ENCODE measurements at regions not wholly inside any gene's neighbourhood (a gene's known extent, or its start where the extent isn't known, plus 50 kb on each side); places are given as distances from the start of the nearest gene placed in this dataset.
A peak's percentile ranks its signal among the peaks of the same experiment; 100 is the strongest.
"Not testable (repeated sequence)": the region's sequence is repeated elsewhere in the genome, so short reads cannot be mapped to it uniquely, and the experiment has no call there.

GRCh38 chr21:10345178-10345612 lies 176.2 kb upstream of the TPTE start:
- intact Hi-C loops (cut with DNase I); H3K4me3 ChIP-seq; H3K36me3 ChIP-seq; H3K27me3 ChIP-seq; H3K27ac ChIP-seq; H3K4me1 ChIP-seq: not testable (repeated sequence)
- WGBS, 4 donors: 39 to 47% (median 42%) methylated on average over 3 of the region's 3 CpGs
- ATAC-seq: peak in 2 of 4 donors; percentile 5 to 8
- peak in 2 of 5 donors; percentile 11 to 27 for DNase-seq
- H3K9me3 ChIP-seq: peaks cover 0 to 76% (median 20%) of the 10 kb centered on the region in 12 donors

GRCh38 chr21:10346249-10346648 lies 175.1 kb upstream of the TPTE start:
- H3K36me3 ChIP-seq; H3K27ac ChIP-seq; intact Hi-C loops (cut with DNase I); H3K4me1 ChIP-seq; H3K27me3 ChIP-seq; H3K4me3 ChIP-seq: not testable (repeated sequence)
- peaks cover 0 to 77% (median 24%) of the 10 kb centered on the region in 12 donors for H3K9me3 ChIP-seq
- ATAC-seq (peak in 2 of 4 donors; percentile 6 to 18), DNase-seq (peak in 1 of 5 donors; percentile 7)
- 46 to 53% (median 51%) methylated on average over 4 of the region's 5 CpGs for WGBS, 4 donors

- peaks cover 0 to 79% (median 26%) of the 10 kb centered on the region in 12 donors for H3K9me3 ChIP-seq
- H3K4me1 ChIP-seq; H3K27me3 ChIP-seq; H3K27ac ChIP-seq; intact Hi-C loops (cut with DNase I); H3K36me3 ChIP-seq; H3K4me3 ChIP-seq: not testable (repeated sequence)
- DNase-seq (peak in 4 of 5 donors; percentile 8 to 62 (median 24)), ATAC-seq (peak in 2 of 4 donors; percentile 5 to 9)
- WGBS, 4 donors: 65 to 77% (median 73%) methylated on average over 3 of the region's 3 CpGs
Observed at GRCh38 chr21:10346933-10347615, 174.3 kb upstream of the TPTE start.

GRCh38 chr21:10347675-10348074 lies 173.7 kb upstream of the TPTE start:
- H3K27me3 ChIP-seq; H3K36me3 ChIP-seq; H3K4me3 ChIP-seq; H3K4me1 ChIP-seq; H3K27ac ChIP-seq; intact Hi-C loops (cut with DNase I): not testable (repeated sequence)
- peaks cover 0 to 84% (median 28%) of the 10 kb centered on the region in 12 donors for H3K9me3 ChIP-seq
- DNase-seq: peak in 3 of 5 donors; percentile 18 to 76 (median 31)
- 67 to 75% (median 70%) methylated on average over 7 of the region's 7 CpGs for WGBS, 4 donors
- peak in 1 of 4 donors; percentile 14 for ATAC-seq

GRCh38 chr21:10348150-10348549 lies 173.2 kb upstream of the TPTE start:
- H3K4me3 ChIP-seq; ATAC-seq; H3K36me3 ChIP-seq; H3K27me3 ChIP-seq; intact Hi-C loops (cut with DNase I); H3K27ac ChIP-seq; H3K4me1 ChIP-seq: not testable (repeated sequence)
- 31 to 44% (median 36%) methylated on average over 3 of the region's 3 CpGs for WGBS, 4 donors
- peaks cover 0 to 87% (median 29%) of the 10 kb centered on the region in 12 donors for H3K9me3 ChIP-seq
- peak in 1 of 5 donors; percentile 2 for DNase-seq

GRCh38 chr21:10354851-10355578 lies 166.4 kb upstream of the TPTE start:
- intact Hi-C loops (cut with DNase I); H3K27me3 ChIP-seq; H3K4me3 ChIP-seq; H3K27ac ChIP-seq; H3K36me3 ChIP-seq; H3K4me1 ChIP-seq: not testable (repeated sequence)
- DNase-seq (peak in 1 of 5 donors; percentile 35), ATAC-seq (peak in 1 of 4 donors; percentile 26)
- H3K9me3 ChIP-seq: peaks cover 0 to 84% (median 21%) of the 10 kb centered on the region in 12 donors
- WGBS, 4 donors: 23 to 43% (median 34%) methylated on average over 5 of the region's 5 CpGs

- H3K36me3 ChIP-seq; H3K27ac ChIP-seq; ATAC-seq; H3K4me3 ChIP-seq; DNase-seq; H3K4me1 ChIP-seq; intact Hi-C loops (cut with DNase I): not testable (repeated sequence)
- Histone ChIP-seq H3K9me3 (peaks cover 0 to 84% (median 10%) of the 10 kb centered on the region in 12 donors), H3K27me3 (peaks cover 0 to 10% (median 0%) of the 10 kb centered on the region in 9 donors)
- 59 to 71% (median 64%) methylated on average over 2 of the region's 2 CpGs for WGBS, 4 donors
Observed at GRCh38 chr21:10359120-10359519, 162.3 kb upstream of the TPTE start.

- H3K27ac ChIP-seq; intact Hi-C loops (cut with DNase I); H3K4me3 ChIP-seq; H3K4me1 ChIP-seq; ATAC-seq; DNase-seq; H3K36me3 ChIP-seq: not testable (repeated sequence)
- Histone ChIP-seq H3K9me3 (peaks cover 0 to 78% (median 9%) of the 10 kb centered on the region in 12 donors), H3K27me3 (peaks cover 0 to 10% (median 0%) of the 10 kb centered on the region in 9 donors)
- WGBS, 4 donors: 44 to 48% (median 47%) methylated on average over 4 of the region's 4 CpGs
Observed at GRCh38 chr21:10359911-10360310, 161.5 kb upstream of the TPTE start.

- H3K36me3 ChIP-seq; intact Hi-C loops (cut with DNase I); H3K4me1 ChIP-seq; H3K27ac ChIP-seq; DNase-seq; H3K4me3 ChIP-seq: not testable (repeated sequence)
- peak in 3 of 4 donors; percentile 14 to 17 (median 14) for ATAC-seq
- 15 to 42% (median 33%) methylated on average over 2 to 3 of the region's 3 CpGs for WGBS, 4 donors
- Histone ChIP-seq H3K27me3 (peaks cover 0 to 10% (median 0%) of the 10 kb centered on the region in 9 donors), H3K9me3 (peaks cover 0 to 65% (median 5%) of the 10 kb centered on the region in 12 donors)
Observed at GRCh38 chr21:10361214-10361736, 160.1 kb upstream of the TPTE start.

- H3K36me3 ChIP-seq; H3K4me3 ChIP-seq; ATAC-seq; intact Hi-C loops (cut with DNase I); H3K27ac ChIP-seq; H3K4me1 ChIP-seq: not testable (repeated sequence)
- peaks cover 0 to 10% (median 0%) of the 10 kb centered on the region in 9 donors for H3K27me3 ChIP-seq
- DNase-seq: peak in 2 of 5 donors; percentile 27 to 65
- 56 to 57% (median 56%) methylated on average over 9 of the region's 9 CpGs for WGBS, 4 donors
- peaks cover 0 to 53% (median 4%) of the 10 kb centered on the region in 12 donors for H3K9me3 ChIP-seq
Observed at GRCh38 chr21:10362816-10363215, 158.6 kb upstream of the TPTE start.

Data from heart left ventricle (tissue), 16 donors.